LNCaP clone FGC (cell line): ENCODE measurements at regions not wholly inside any gene's neighbourhood (a gene's known extent, or its start where the extent isn't known, plus 50 kb on each side); places are given as distances from the start of the nearest gene placed in this dataset.

Source experiments
- DNase-seq: peaks from one replicate; pipeline ENCODE4 v3.0.0-alpha.2; 2011; ENCODE audit warnings: low read depth
- H3K4me3 ChIP-seq: 2 replicates; pipeline ENCODE4 v1.5.1; 2011; ENCODE audit warnings: mild to moderate bottlenecking, low read depth, low read length, control low read depth
- TF ChIP-seq, protein P1 (sequence below): IDR thresholded peaks from 2 replicates; pipeline ENCODE4 v1.5.1; 2012; ENCODE audit warnings: mild to moderate bottlenecking; ENCODE audit not compliant: control insufficient read depth, insufficient read depth; ENCODE audit errors: extremely low read depth

DNA sequence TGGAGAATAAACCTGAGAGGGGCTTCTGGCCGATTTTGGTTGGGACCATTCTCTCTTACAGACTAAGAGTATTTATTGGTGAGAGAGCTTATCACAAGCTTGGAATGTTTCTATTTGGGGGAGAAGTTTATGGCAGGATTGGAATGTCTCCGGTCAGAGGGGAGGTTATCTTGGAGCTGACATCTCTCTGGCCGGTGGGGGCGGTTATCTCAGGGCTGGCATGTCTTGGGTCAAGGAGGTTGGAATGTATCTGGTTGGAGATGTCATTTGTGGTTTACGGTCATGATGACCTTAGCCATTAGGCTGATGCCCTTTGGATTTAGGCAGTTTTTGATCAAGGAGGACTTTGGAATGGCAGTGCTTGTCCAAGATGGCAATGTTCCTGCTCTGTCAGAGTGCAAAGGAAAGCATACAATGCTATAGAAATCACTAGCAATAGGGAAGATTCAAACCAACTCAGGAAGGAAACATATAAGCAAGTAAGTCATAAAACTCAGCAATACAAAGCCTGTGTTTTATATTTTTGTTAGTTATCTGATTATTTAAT lies 362.4 kb upstream of the LRATD1 start:
- no peak overlapping the region for H3K4me3 ChIP-seq
- TF ChIP-seq, protein P1, sequence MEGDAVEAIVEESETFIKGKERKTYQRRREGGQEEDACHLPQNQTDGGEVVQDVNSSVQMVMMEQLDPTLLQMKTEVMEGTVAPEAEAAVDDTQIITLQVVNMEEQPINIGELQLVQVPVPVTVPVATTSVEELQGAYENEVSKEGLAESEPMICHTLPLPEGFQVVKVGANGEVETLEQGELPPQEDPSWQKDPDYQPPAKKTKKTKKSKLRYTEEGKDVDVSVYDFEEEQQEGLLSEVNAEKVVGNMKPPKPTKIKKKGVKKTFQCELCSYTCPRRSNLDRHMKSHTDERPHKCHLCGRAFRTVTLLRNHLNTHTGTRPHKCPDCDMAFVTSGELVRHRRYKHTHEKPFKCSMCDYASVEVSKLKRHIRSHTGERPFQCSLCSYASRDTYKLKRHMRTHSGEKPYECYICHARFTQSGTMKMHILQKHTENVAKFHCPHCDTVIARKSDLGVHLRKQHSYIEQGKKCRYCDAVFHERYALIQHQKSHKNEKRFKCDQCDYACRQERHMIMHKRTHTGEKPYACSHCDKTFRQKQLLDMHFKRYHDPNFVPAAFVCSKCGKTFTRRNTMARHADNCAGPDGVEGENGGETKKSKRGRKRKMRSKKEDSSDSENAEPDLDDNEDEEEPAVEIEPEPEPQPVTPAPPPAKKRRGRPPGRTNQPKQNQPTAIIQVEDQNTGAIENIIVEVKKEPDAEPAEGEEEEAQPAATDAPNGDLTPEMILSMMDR: no peak
- no peak for DNase-seq

DNA sequence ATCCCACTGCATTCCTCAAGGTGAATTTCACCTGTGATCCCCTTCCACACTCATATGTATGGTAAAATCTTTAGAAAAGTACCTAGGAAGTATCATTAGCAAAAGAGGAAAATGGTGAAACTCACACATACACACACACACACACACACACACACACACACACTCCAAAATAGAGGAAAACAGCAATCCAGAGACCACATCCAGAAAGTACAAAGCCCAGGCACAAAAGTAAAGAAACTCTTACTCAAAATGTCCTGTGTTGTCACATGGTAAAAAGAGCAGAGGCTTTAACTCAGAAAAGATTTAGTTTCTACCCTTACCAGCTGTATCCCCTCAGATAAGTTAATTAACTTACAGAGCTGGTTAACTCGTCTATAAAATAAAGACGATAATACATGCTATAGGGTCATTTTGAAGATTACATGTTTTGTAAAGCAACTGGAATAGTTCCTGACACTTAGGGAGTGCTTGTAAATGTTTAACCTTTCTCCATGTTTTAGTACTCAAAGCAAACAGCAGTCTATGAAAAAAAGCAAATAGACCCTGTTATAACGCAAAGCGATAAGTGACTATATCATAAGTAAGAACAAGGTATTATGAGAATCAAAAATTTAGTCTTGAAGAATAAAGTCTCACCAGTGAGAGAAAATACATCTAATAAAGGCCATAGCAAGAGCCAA lies 360.0 kb upstream of the LRATD1 start:
- H3K4me3 ChIP-seq: no peak overlapping the region
- TF ChIP-seq, protein P1: no peak
- DNase-seq: no peak

DNA sequence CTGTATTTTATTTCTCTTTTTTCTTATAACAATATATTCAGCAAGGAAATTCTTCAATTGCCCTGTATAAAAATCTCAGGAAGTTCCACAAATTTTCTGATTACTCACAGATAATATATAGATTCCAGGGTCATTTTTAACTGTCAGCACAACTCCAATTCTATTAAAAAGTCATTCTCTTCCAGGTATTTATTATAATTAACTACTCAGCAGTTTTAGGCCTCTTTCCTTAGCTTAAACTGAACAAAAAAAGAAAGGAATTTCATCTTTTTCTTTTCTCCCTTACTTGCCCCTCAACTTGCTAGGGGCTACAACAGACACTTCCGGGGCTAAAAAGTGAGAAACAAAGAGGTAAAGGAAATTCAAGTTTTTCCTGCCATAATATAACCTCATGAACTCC lies 358.9 kb upstream of the LRATD1 start:
- no peak for DNase-seq
- TF ChIP-seq, protein P1: no peak
- no peak overlapping the region for H3K4me3 ChIP-seq

DNA sequence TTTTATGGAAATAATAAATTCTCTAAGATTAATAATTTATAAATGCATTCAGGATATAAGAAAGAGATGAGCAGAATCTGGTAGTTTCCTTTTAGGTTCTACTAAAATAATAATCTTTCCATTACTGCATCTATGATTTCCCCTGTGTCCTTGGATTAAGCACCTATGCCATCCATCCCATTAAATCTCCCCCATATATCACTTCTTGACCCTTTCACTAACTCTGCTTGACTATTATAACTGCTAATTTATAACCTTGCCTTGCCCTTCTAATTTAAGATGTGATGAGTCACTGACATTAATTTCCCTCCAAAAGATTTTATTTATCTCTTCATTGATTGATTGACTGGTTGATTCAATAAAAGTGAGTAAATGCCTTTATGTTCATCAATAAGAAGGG lies 348.3 kb upstream of the LRATD1 start:
- no peak for DNase-seq
- H3K4me3 ChIP-seq: no peak overlapping the region
- TF ChIP-seq, protein P1: no peak

DNA sequence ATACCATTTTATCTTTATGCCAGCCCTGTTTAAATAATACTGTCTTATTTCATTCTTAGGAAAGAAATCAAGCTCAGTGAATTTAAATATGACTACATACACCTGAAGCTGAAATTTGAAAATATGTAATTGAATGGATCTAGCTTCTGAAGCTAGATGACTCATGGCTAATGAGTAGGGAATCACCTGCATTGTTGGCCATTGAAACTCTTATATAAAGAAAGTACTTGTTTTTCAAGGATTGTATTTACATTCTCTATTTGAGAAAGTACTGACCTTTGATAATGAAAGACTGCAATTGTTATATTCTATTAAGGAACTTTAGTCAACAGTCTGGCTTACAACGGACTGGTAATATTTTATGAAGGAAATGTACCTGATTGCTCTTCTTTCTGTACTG lies 346.7 kb upstream of the LRATD1 start:
- no peak overlapping the region for H3K4me3 ChIP-seq
- TF ChIP-seq, protein P1: no peak
- no peak for DNase-seq

DNA sequence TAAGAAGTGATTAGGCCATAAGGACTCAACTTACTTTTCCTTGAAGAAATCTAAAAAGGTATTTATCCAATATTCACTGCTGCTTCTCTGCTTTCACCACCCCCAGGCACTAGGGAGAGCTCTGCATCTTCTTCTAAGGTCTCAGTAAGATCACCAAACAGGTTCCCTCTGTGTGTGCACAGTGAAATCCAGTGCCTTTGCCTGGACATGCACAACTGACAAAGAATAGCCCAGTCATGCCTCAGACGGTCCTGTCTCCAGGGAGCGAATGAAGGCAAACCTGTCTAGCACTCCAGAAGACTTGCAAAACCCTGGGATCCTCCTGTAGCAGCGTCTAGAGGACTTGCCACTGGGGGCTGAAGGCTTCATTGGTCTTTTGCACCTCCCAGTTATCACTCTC lies 344.5 kb upstream of the LRATD1 start:
- H3K4me3 ChIP-seq: no peak overlapping the region
- TF ChIP-seq, protein P1: peak; percentile 44
- DNase-seq: peak; percentile 63

DNA sequence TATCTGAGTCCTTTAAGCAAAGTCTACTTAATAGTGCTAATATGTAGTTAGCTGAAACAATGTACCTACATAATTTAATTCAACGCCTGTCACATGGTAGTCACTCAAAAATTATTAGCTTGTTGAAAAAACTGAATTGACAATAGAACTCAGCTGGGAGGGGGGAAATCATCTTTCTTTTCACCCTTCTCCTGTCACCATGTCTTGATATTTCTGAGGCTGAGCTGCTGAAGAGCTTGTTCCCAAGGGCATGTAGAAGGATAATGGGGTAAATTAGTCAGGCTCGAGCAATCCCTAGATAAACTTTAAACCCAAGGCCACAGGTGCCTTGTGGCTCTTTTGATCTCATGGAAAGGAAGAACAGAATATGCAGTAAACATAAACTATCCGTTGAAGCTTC lies 339.6 kb upstream of the LRATD1 start:
- TF ChIP-seq, protein P1: no peak
- no peak overlapping the region for H3K4me3 ChIP-seq
- no peak for DNase-seq
